Nephron (organoid): ENCODE measurements at regions not wholly inside any gene's neighbourhood (a gene's known extent, or its start where the extent isn't known, plus 50 kb on each side); places are given as distances from the start of the nearest gene placed in this dataset.
A peak's percentile ranks its signal among the peaks of the same experiment; 100 is the strongest.

Experiments used
- H3K27ac Mint-ChIP-seq, 3 experiments: 2 replicates each; pipeline ENCODE4 v1.8.0; 2020; ENCODE audit warnings: mixed read lengths in 3 of 3, mild to moderate bottlenecking in 2 of 3, moderate library complexity in 1 of 3
- H3K27me3 Mint-ChIP-seq: 2 replicates; pipeline ENCODE4 v1.8.0; 2021; ENCODE audit warnings: low read depth, mild to moderate bottlenecking, moderate library complexity, mixed read lengths
- H3K36me3 Mint-ChIP-seq: 2 replicates; pipeline ENCODE4 v1.8.0; 2020; ENCODE audit warnings: low read depth, mixed read lengths
- H3K4me1 Mint-ChIP-seq: 2 replicates; pipeline ENCODE4 v1.8.0; 2020; ENCODE audit warnings: mixed read lengths
- H3K4me3 Mint-ChIP-seq, 3 experiments: 2 replicates each; pipeline ENCODE4 v1.8.0; 2020; ENCODE audit warnings: mild to moderate bottlenecking in 3 of 3, mixed read lengths in 3 of 3, moderate library complexity in 2 of 3
- H3K9me3 Mint-ChIP-seq: 2 replicates; pipeline ENCODE4 v1.8.0; 2020; ENCODE audit warnings: mixed read lengths
- TF ChIP-seq, protein P1 (sequence below), 3 experiments: fragments of 200-600 bp; sonication (generic); IDR thresholded peaks; one replicate each; pipeline ENCODE4 v1.5.0; 2021; ENCODE audit warnings: antibody characterized with exemption in 3 of 3; ENCODE audit not compliant: unreplicated experiment in 3 of 3

DNA sequence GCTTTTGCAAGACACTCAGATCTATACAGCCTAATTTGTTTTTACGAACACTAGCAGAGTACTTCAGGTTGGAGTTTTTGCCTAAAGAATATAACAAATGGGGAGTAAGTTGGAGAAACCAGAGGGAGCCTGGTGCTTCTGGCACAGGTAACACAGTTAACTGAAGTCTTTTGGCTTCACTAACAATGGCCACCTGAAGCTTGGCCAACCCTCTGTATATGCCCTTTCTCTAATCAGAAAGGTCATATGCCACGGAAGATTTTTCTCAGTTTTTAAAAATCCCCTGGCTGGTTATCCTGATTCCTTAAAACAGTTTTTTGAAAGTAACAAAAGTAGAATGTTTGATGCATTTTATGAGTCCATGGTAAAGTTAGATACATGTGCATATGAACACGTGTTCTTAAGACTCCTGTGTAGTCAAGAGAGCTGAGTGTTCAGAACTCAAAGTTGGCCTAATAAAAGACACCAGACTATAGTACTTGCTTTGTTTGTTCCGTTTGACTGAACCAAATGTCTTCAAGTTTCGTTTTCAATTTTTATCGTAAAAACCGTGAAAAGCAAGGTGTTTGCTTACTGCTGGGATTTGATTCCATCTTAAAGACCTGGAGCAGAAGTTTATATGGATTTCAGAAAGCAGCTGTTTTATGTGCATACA, 137.5 kb downstream of the KCNRG start:
- peak overlapping the region in 2 of 3 experiments; percentile 16 to 51 for H3K27ac Mint-ChIP-seq
- no peaks in the 10 kb centered on the region for H3K27me3 Mint-ChIP-seq
- H3K4me1 Mint-ChIP-seq: peaks cover 29% of the 10 kb centered on the region
- no peak overlapping the region for H3K4me3 Mint-ChIP-seq
- no peaks in the 10 kb centered on the region for H3K36me3 Mint-ChIP-seq
- TF ChIP-seq, protein P1, sequence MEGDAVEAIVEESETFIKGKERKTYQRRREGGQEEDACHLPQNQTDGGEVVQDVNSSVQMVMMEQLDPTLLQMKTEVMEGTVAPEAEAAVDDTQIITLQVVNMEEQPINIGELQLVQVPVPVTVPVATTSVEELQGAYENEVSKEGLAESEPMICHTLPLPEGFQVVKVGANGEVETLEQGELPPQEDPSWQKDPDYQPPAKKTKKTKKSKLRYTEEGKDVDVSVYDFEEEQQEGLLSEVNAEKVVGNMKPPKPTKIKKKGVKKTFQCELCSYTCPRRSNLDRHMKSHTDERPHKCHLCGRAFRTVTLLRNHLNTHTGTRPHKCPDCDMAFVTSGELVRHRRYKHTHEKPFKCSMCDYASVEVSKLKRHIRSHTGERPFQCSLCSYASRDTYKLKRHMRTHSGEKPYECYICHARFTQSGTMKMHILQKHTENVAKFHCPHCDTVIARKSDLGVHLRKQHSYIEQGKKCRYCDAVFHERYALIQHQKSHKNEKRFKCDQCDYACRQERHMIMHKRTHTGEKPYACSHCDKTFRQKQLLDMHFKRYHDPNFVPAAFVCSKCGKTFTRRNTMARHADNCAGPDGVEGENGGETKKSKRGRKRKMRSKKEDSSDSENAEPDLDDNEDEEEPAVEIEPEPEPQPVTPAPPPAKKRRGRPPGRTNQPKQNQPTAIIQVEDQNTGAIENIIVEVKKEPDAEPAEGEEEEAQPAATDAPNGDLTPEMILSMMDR (IDR thresholded peaks at IDR 0.05; ENCODE audit: unreplicated experiment in 3 of 3): no peak
- no peaks in the 10 kb centered on the region for H3K9me3 Mint-ChIP-seq

DNA sequence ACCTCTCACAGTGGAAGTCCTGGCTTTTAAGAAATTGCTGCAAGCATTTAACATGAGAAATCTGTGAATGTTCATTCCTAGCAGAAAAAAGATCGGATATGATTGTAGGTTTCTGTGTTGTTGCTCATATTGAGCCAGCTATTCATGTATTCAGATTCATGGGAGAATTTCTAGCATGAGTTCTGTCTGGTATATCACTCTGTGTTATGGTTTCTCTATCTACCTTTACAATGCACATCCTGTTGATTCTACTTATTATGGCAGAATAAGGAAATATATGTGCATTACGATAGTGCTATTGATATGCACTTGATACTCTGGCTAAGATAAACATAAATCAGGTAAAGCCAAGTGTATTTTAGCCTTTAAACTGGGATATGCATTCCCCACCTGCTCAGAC, 138.2 kb downstream of the KCNRG start:
- Mint-ChIP-seq H3K4me1 (peaks cover 29% of the 10 kb centered on the region), H3K4me3 (no peak overlapping the region), H3K27me3 (no peaks in the 10 kb centered on the region), H3K36me3 (no peaks in the 10 kb centered on the region), H3K27ac (peak overlapping the region in 1 of 3 experiments; percentile 51), H3K9me3 (no peaks in the 10 kb centered on the region)
- TF ChIP-seq, protein P1 (IDR thresholded peaks at IDR 0.05; ENCODE audit: unreplicated experiment in 3 of 3): no peak

DNA sequence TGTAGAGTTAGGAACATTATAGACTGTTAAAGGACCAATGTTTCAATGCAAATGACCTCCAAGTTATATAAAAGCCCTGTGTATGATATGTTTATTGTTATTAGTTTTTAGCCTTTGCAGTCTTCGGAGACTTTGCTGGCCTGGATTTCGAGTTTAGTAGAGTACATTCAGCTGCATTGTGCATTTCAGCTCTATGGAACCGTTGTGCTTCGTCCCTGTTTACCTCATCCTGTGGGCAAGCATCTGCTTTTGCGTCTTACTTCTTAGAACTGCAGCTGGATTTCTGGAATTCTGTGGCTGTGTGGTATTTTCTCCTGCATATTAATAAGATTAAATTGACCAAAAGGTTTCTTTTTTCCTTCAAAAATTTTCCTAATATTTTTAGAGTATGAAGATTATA, 138.6 kb downstream of the KCNRG start:
- no peak overlapping the region for H3K27ac Mint-ChIP-seq
- no peaks in the 10 kb centered on the region for H3K36me3 Mint-ChIP-seq
- H3K9me3 Mint-ChIP-seq: no peaks in the 10 kb centered on the region
- no peaks in the 10 kb centered on the region for H3K27me3 Mint-ChIP-seq
- H3K4me1 Mint-ChIP-seq: peaks cover 29% of the 10 kb centered on the region
- H3K4me3 Mint-ChIP-seq: no peak overlapping the region
- TF ChIP-seq, protein P1 (IDR thresholded peaks at IDR 0.05; ENCODE audit: unreplicated experiment in 3 of 3): no peak

DNA sequence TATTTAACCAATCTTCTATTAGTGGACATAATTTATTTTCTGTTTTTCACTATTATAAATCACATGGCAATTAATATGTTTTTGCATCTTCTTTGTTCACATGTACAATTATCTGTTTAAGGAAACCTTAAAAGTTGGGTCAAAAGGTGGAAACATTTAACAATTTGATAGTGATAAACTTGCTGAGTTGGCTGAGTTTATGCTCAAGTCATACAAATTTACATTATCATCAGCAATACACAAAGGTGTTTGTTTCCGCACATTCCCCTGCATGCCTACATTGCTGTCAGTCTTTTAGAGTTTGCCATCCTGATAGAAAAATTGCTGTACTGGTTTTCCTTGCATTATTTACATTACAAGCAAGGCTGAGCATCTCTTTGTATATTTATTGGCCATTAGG, 139.5 kb downstream of the KCNRG start:
- H3K4me3 Mint-ChIP-seq: no peak overlapping the region
- H3K27me3 Mint-ChIP-seq: no peaks in the 10 kb centered on the region
- no peaks in the 10 kb centered on the region for H3K9me3 Mint-ChIP-seq
- H3K36me3 Mint-ChIP-seq: no peaks in the 10 kb centered on the region
- H3K27ac Mint-ChIP-seq: no peak overlapping the region
- TF ChIP-seq, protein P1 (IDR thresholded peaks at IDR 0.05; ENCODE audit: unreplicated experiment in 3 of 3): no peak
- H3K4me1 Mint-ChIP-seq: peaks cover 21% of the 10 kb centered on the region

DNA sequence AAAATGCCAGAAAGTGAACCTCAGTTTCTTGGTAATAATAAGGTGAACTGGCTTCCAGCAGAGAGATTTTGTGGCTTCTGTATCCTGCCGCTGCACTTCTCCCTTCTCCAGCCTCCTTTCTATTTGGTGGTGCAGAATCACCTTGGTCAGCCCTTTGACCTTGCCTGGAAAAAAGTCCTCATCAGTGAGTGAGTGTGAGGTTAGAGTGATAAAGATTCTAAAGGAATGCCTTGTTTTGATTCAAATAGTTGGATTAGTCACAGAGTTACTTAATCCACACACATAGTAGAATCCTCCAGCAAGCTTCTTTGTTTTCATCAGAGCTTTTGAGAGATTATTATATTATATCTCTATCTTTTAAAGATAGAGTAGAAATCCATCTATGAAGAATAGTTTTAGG, 140.9 kb downstream of the KCNRG start:
- no peak overlapping the region for H3K27ac Mint-ChIP-seq
- H3K27me3 Mint-ChIP-seq: no peaks in the 10 kb centered on the region
- TF ChIP-seq, protein P1 (IDR thresholded peaks at IDR 0.05; ENCODE audit: unreplicated experiment in 3 of 3): no peak
- no peaks in the 10 kb centered on the region for H3K36me3 Mint-ChIP-seq
- H3K4me1 Mint-ChIP-seq: peaks cover 12% of the 10 kb centered on the region
- no peak overlapping the region for H3K4me3 Mint-ChIP-seq
- H3K9me3 Mint-ChIP-seq: no peaks in the 10 kb centered on the region

DNA sequence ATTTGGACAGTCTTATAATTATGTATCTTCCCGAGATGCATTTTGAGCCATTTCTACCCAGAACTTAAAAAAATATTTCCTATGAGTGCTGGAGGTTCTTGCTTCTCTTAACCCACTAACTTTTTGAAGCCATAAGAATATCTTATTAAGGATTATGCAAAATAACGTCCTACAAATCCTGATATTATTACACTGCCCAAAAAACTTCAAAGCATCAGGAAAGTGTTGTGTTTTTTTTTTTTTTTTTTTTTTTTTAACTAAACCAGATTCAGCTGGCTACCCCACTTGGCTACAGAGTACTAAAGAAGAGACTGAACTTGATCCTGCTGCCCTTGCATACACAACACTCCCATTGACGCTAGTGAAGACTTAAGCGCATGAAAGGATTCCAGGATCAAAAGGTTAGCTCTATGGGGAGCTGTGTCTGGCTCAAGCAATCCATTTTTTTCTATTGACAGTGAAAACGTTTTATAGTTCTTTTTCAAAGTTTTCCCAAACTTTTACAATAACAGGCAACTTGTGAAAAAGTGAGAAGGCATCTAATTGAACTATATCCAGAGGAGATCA, 141.4 kb downstream of the KCNRG start:
- H3K4me1 Mint-ChIP-seq: peaks cover 8% of the 10 kb centered on the region
- H3K27ac Mint-ChIP-seq: no peak overlapping the region
- no peaks in the 10 kb centered on the region for H3K36me3 Mint-ChIP-seq
- TF ChIP-seq, protein P1 (IDR thresholded peaks at IDR 0.05; ENCODE audit: unreplicated experiment in 3 of 3): no peak
- H3K27me3 Mint-ChIP-seq: no peaks in the 10 kb centered on the region
- H3K4me3 Mint-ChIP-seq: no peak overlapping the region
- no peaks in the 10 kb centered on the region for H3K9me3 Mint-ChIP-seq
